Lung (tissue), 11 donors: ENCODE measurements at regions not wholly inside any gene's neighbourhood (a gene's known extent, or its start where the extent isn't known, plus 50 kb on each side); places are given as distances from the start of the nearest gene placed in this dataset.

Source experiments
- ATAC-seq: fragments of 200-7000 bp; cut with Tn5 transposase; one replicate; pipeline ENCODE4 v1.9.1; 2020; ENCODE audit warnings: moderate number of reproducible peaks; ENCODE audit not compliant: insufficient read depth, low FRiP score
- DNase-seq, 3 donors: peaks; one replicate each; pipeline ENCODE4 v3.0.0-alpha.2; 2013 to 2017
- H3K27ac ChIP-seq, 2 donors: one replicate each; pipeline ENCODE4 v1.5.1; 2013; ENCODE audit warnings: mild to moderate bottlenecking in 2 of 2, moderate library complexity in 2 of 2, control low read depth in 1 of 2, inconsistent platforms in 1 of 2, low read depth in 1 of 2, low read length in 1 of 2
- H3K27me3 ChIP-seq, 3 donors: one replicate each; pipeline ENCODE4 v1.5.1; 2013; ENCODE audit warnings: low read length in 2 of 3; ENCODE audit not compliant: control insufficient read depth in 3 of 3, insufficient read depth in 3 of 3
- H3K36me3 ChIP-seq, 4 donors: one replicate each; pipeline ENCODE4 v1.5.1; 2013; ENCODE audit warnings: low read length in 4 of 4, mild to moderate bottlenecking in 1 of 4, moderate library complexity in 1 of 4; ENCODE audit not compliant: control insufficient read depth in 4 of 4, insufficient read depth in 4 of 4
- H3K4me1 ChIP-seq, 5 donors: one replicate each; pipeline ENCODE4 v1.5.1; 2013; ENCODE audit warnings: low read length in 5 of 5, mild to moderate bottlenecking in 2 of 5, moderate library complexity in 1 of 5; ENCODE audit not compliant: control insufficient read depth in 5 of 5, insufficient read depth in 5 of 5
- H3K4me3 ChIP-seq: one replicate; pipeline ENCODE4 v1.5.1; 2013; ENCODE audit warnings: mild to moderate bottlenecking, control low read depth, moderate library complexity
- H3K9ac ChIP-seq, 2 donors: one replicate each; pipeline ENCODE4 v1.5.1; 2013; ENCODE audit warnings: low read length in 2 of 2, control low read depth in 1 of 2; ENCODE audit not compliant: insufficient read depth in 1 of 2
- H3K9me3 ChIP-seq, 4 donors: one replicate each; pipeline ENCODE4 v1.5.1; 2013; ENCODE audit warnings: low read length in 3 of 4, mild to moderate bottlenecking in 1 of 4, moderate library complexity in 1 of 4; ENCODE audit not compliant: control insufficient read depth in 4 of 4, insufficient read depth in 3 of 4
- CTCF ChIP-seq: IDR thresholded peaks from 2 replicates; pipeline ENCODE4 v1.5.1; 2012; ENCODE audit warnings: mild to moderate bottlenecking; ENCODE audit errors: control extremely low read depth, extremely low read depth
- WGBS, 2 donors: extraction: QIAGEN DNeasy Blood & Tissue Kit; methylation state at CpG; one replicate each; pipeline ENCODE4 v1.1.7; 2013; 5-methylcytosine and 5-hydroxymethylcytosine counted together
- donor health status: control.
- donor health status: control.
- donor health status: Bipolar disorder and iron deficiency.
- donor health status: healthy.
- donor health status: DM: yes; HTN: yes; CAD: no.

- no peak for ATAC-seq
Measured at GRCh38 chr13:90545070-90545840, 802.2 kb upstream of the MIR17HG start.

GRCh38 chr13:90547272-90547790 lies 800.2 kb upstream of the MIR17HG start:
- H3K9ac ChIP-seq = no peak overlapping the region
- DNase-seq (no peak), ATAC-seq (no peak)
- no peak for TF ChIP-seq CTCF
- no peak overlapping the region for H3K4me3 ChIP-seq
- no peaks in the 10 kb centered on the region for H3K4me1 ChIP-seq
- H3K27ac ChIP-seq = no peak overlapping the region
- peaks cover 0 to 11% (median 4%) of the 10 kb centered on the region in 4 donors for H3K9me3 ChIP-seq
- 69 to 72% methylated on average over 2 of the region's 2 CpGs for WGBS, 2 donors
- no peaks in the 10 kb centered on the region for H3K27me3 ChIP-seq
- no peaks in the 10 kb centered on the region for H3K36me3 ChIP-seq

More at GRCh38 chr13:90545070-90545840, 802.2 kb upstream of the MIR17HG start:
- Histone ChIP-seq H3K4me3 (no peak overlapping the region), H3K27ac (no peak overlapping the region), H3K9me3 (peaks cover 0 to 11% (median 4%) of the 10 kb centered on the region in 4 donors), H3K9ac (no peak overlapping the region), H3K27me3 (no peaks in the 10 kb centered on the region), H3K4me1 (no peaks in the 10 kb centered on the region), H3K36me3 (no peaks in the 10 kb centered on the region)
- 85 to 86% methylated on average over 4 of the region's 4 CpGs for WGBS, 2 donors
- no peak for DNase-seq
- no peak for TF ChIP-seq CTCF

GRCh38 chr13:90551253-90551652 lies 796.2 kb upstream of the MIR17HG start:
- ATAC-seq (no peak), DNase-seq (no peak)
- H3K27ac ChIP-seq = no peak overlapping the region
- H3K27me3 ChIP-seq = no peaks in the 10 kb centered on the region
- whole genome bisulfite sequencing, 2 donors = 82 to 89% methylated on average over 3 of the region's 3 CpGs
- H3K9ac ChIP-seq = no peak overlapping the region
- no peak overlapping the region for H3K4me3 ChIP-seq
- no peaks in the 10 kb centered on the region for H3K36me3 ChIP-seq
- no peaks in the 10 kb centered on the region for H3K4me1 ChIP-seq
- TF ChIP-seq CTCF = no peak
- H3K9me3 ChIP-seq = peaks cover 0 to 11% (median 4%) of the 10 kb centered on the region in 4 donors
